ENCODE measurements at regions not wholly inside any gene's neighbourhood (a gene's known extent, or its start where the extent isn't known, plus 50 kb on each side); places are given as distances from the start of the nearest gene placed in this dataset.

- DNase-seq (ENCODE audit: low read depth, low spot score): no peak
- Histone ChIP-seq H3K36me3 (ENCODE audit: insufficient read depth, insufficient read length, low read length) (no peaks in the 10 kb centered on the region), H3K9me3 (ENCODE audit: insufficient read depth, low read length) (no peaks in the 10 kb centered on the region), H3K4me3 (ENCODE audit: insufficient read length, low read depth) (no peak overlapping the region), H3K9ac (ENCODE audit: insufficient read length, low read depth) (no peak overlapping the region), H3K4me1 (ENCODE audit: insufficient read depth, insufficient read length) (no peaks in the 10 kb centered on the region), H3K27me3 (ENCODE audit: insufficient read depth, insufficient read length) (no peaks in the 10 kb centered on the region)
- no peak for TF ChIP-seq ZNF274 (IDR thresholded peaks at IDR 0.05; ENCODE audit: low read depth, low read length)
- TF ChIP-seq SUZ12 (IDR thresholded peaks at IDR 0.05; ENCODE audit: extremely low read depth, insufficient read depth, insufficient read length): no peak
- TF ChIP-seq YY1 (IDR thresholded peaks at IDR 0.05; ENCODE audit: insufficient read depth, insufficient read length): no peak
These were observed 1616.8 kb upstream of the PIK3C3 start for GRCh38 chr18:40338284-40338683.

GRCh38 chr18:40326985-40327384 lies 1628.0 kb upstream of the PIK3C3 start:
- TF ChIP-seq YY1 (IDR thresholded peaks at IDR 0.05; ENCODE audit: insufficient read depth, insufficient read length) (no peak), SUZ12 (IDR thresholded peaks at IDR 0.05; ENCODE audit: extremely low read depth, insufficient read depth, insufficient read length) (no peak), ZNF274 (IDR thresholded peaks at IDR 0.05; ENCODE audit: low read depth, low read length) (no peak)
- Histone ChIP-seq H3K4me3 (ENCODE audit: insufficient read length, low read depth) (no peak overlapping the region), H3K9me3 (ENCODE audit: insufficient read depth, low read length) (no peaks in the 10 kb centered on the region), H3K27me3 (ENCODE audit: insufficient read depth, insufficient read length) (no peaks in the 10 kb centered on the region), H3K9ac (ENCODE audit: insufficient read length, low read depth) (no peak overlapping the region), H3K4me1 (ENCODE audit: insufficient read depth, insufficient read length) (no peaks in the 10 kb centered on the region), H3K36me3 (ENCODE audit: insufficient read depth, insufficient read length, low read length) (no peaks in the 10 kb centered on the region)
- DNase-seq (ENCODE audit: low read depth, low spot score): peak; percentile 5

- Histone ChIP-seq H3K36me3 (ENCODE audit: insufficient read depth, insufficient read length, low read length) (no peaks in the 10 kb centered on the region), H3K9me3 (ENCODE audit: insufficient read depth, low read length) (no peaks in the 10 kb centered on the region), H3K27me3 (ENCODE audit: insufficient read depth, insufficient read length) (no peaks in the 10 kb centered on the region), H3K4me1 (ENCODE audit: insufficient read depth, insufficient read length) (no peaks in the 10 kb centered on the region), H3K9ac (ENCODE audit: insufficient read length, low read depth) (no peak overlapping the region), H3K4me3 (ENCODE audit: insufficient read length, low read depth) (no peak overlapping the region)
- TF ChIP-seq SUZ12 (IDR thresholded peaks at IDR 0.05; ENCODE audit: extremely low read depth, insufficient read depth, insufficient read length) (no peak), YY1 (IDR thresholded peaks at IDR 0.05; ENCODE audit: insufficient read depth, insufficient read length) (no peak), ZNF274 (IDR thresholded peaks at IDR 0.05; ENCODE audit: low read depth, low read length) (no peak)
- no peak for DNase-seq (ENCODE audit: low read depth, low spot score)
These were observed 1629.0 kb upstream of the PIK3C3 start for GRCh38 chr18:40325988-40326387.

- Histone ChIP-seq H3K4me3 (ENCODE audit: insufficient read length, low read depth) (no peak overlapping the region), H3K9me3 (ENCODE audit: insufficient read depth, low read length) (no peaks in the 10 kb centered on the region), H3K27me3 (ENCODE audit: insufficient read depth, insufficient read length) (no peaks in the 10 kb centered on the region), H3K9ac (ENCODE audit: insufficient read length, low read depth) (no peak overlapping the region), H3K36me3 (ENCODE audit: insufficient read depth, insufficient read length, low read length) (no peaks in the 10 kb centered on the region), H3K4me1 (ENCODE audit: insufficient read depth, insufficient read length) (no peaks in the 10 kb centered on the region)
- TF ChIP-seq SUZ12 (IDR thresholded peaks at IDR 0.05; ENCODE audit: extremely low read depth, insufficient read depth, insufficient read length) (no peak), YY1 (IDR thresholded peaks at IDR 0.05; ENCODE audit: insufficient read depth, insufficient read length) (no peak), ZNF274 (IDR thresholded peaks at IDR 0.05; ENCODE audit: low read depth, low read length) (no peak)
- no peak for DNase-seq (ENCODE audit: low read depth, low spot score)
These were observed 1640.8 kb upstream of the PIK3C3 start for GRCh38 chr18:40314199-40314598.

GRCh38 chr18:40313030-40313642 lies 1641.9 kb upstream of the PIK3C3 start:
- no peak for DNase-seq (ENCODE audit: low read depth, low spot score)
- Histone ChIP-seq H3K9me3 (ENCODE audit: insufficient read depth, low read length) (no peaks in the 10 kb centered on the region), H3K4me1 (ENCODE audit: insufficient read depth, insufficient read length) (no peaks in the 10 kb centered on the region), H3K9ac (ENCODE audit: insufficient read length, low read depth) (no peak overlapping the region), H3K27me3 (ENCODE audit: insufficient read depth, insufficient read length) (no peaks in the 10 kb centered on the region), H3K36me3 (ENCODE audit: insufficient read depth, insufficient read length, low read length) (no peaks in the 10 kb centered on the region), H3K4me3 (ENCODE audit: insufficient read length, low read depth) (no peak overlapping the region)
- TF ChIP-seq YY1 (IDR thresholded peaks at IDR 0.05; ENCODE audit: insufficient read depth, insufficient read length): no peak
- no peak for TF ChIP-seq ZNF274 (IDR thresholded peaks at IDR 0.05; ENCODE audit: low read depth, low read length)
- no peak for TF ChIP-seq SUZ12 (IDR thresholded peaks at IDR 0.05; ENCODE audit: extremely low read depth, insufficient read depth, insufficient read length)

- Histone ChIP-seq H3K36me3 (ENCODE audit: insufficient read depth, insufficient read length, low read length) (no peaks in the 10 kb centered on the region), H3K4me3 (ENCODE audit: insufficient read length, low read depth) (no peak overlapping the region), H3K4me1 (ENCODE audit: insufficient read depth, insufficient read length) (no peaks in the 10 kb centered on the region), H3K9ac (ENCODE audit: insufficient read length, low read depth) (no peak overlapping the region), H3K9me3 (ENCODE audit: insufficient read depth, low read length) (no peaks in the 10 kb centered on the region), H3K27me3 (ENCODE audit: insufficient read depth, insufficient read length) (no peaks in the 10 kb centered on the region)
- DNase-seq (ENCODE audit: low read depth, low spot score): no peak
- TF ChIP-seq YY1 (IDR thresholded peaks at IDR 0.05; ENCODE audit: insufficient read depth, insufficient read length) (no peak), SUZ12 (IDR thresholded peaks at IDR 0.05; ENCODE audit: extremely low read depth, insufficient read depth, insufficient read length) (no peak), ZNF274 (IDR thresholded peaks at IDR 0.05; ENCODE audit: low read depth, low read length) (no peak)
These were observed 1647.4 kb upstream of the PIK3C3 start for GRCh38 chr18:40307627-40308026.

- H3K9ac ChIP-seq (ENCODE audit: insufficient read length, low read depth): no peak overlapping the region
- TF ChIP-seq ZNF274 (IDR thresholded peaks at IDR 0.05; ENCODE audit: low read depth, low read length): no peak
- TF ChIP-seq YY1 (IDR thresholded peaks at IDR 0.05; ENCODE audit: insufficient read depth, insufficient read length): no peak
- TF ChIP-seq SUZ12 (IDR thresholded peaks at IDR 0.05; ENCODE audit: extremely low read depth, insufficient read depth, insufficient read length): no peak
- no peak for DNase-seq (ENCODE audit: low read depth, low spot score)
These were observed 1658.2 kb upstream of the PIK3C3 start for GRCh38 chr18:40296717-40297413.

More at GRCh38 chr18:40296717-40297413, 1658.2 kb upstream of the PIK3C3 start:
- no peaks in the 10 kb centered on the region for H3K27me3 ChIP-seq (ENCODE audit: insufficient read depth, insufficient read length)
- H3K36me3 ChIP-seq (ENCODE audit: insufficient read depth, insufficient read length, low read length): no peaks in the 10 kb centered on the region
- no peak overlapping the region for H3K4me3 ChIP-seq (ENCODE audit: insufficient read length, low read depth)
- H3K4me1 ChIP-seq (ENCODE audit: insufficient read depth, insufficient read length): no peaks in the 10 kb centered on the region
- no peaks in the 10 kb centered on the region for H3K9me3 ChIP-seq (ENCODE audit: insufficient read depth, low read length)

Measured in NT2/D1 (cell line).